HG03159 (cell line): ENCODE measurements at regions not wholly inside any gene's neighbourhood (a gene's known extent, or its start where the extent isn't known, plus 50 kb on each side); places are given as distances from the start of the nearest gene placed in this dataset.
"Not testable (repeated sequence)": the region's sequence is repeated elsewhere in the genome, so short reads cannot be mapped to it uniquely, and the experiment has no call there.

Source experiments
- ATAC-seq: cut with Tn5 transposase; IDR thresholded peaks from one replicate; pipeline ENCODE4 v1.9.1; 2021; ENCODE audit warnings: mild to moderate bottlenecking, moderate library complexity; ENCODE audit not compliant: unreplicated experiment

DNA sequence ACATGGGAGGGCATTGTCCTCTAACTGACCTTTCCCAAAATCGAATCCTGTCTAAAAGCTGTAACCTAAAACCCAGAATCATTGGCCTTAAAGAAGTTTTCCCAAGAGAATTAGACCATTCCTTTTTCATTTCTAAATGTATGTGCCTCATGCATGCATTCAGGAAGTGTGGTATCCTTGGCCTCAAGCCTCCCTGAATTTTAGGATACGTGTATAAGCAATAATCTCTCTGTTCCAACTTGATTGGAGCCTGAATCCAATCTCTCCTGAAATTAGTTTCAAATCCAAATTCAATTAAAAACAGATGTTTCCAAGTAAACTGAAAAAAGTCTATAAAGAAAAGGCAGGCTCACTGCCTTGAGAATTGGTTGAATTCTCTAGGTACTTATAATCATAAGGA lies 86.0 kb upstream of the VEPH1 start:
- no peak for ATAC-seq

- ATAC-seq: no peak
Measured at GRCh38 chr3:157588386-157589060, 85.3 kb upstream of the VEPH1 start.

- ATAC-seq: no peak
Measured at GRCh38 chr3:157586293-157586692, 83.1 kb upstream of the VEPH1 start.

- ATAC-seq: no peak
Measured at GRCh38 chr3:157585386-157585785, 82.2 kb upstream of the VEPH1 start.

GRCh38 chr3:157582637-157582973 lies 79.4 kb upstream of the VEPH1 start:
- ATAC-seq: no peak

- ATAC-seq: not testable (repeated sequence)
Measured at GRCh38 chr3:157581956-157582636, 78.9 kb upstream of the VEPH1 start.

DNA sequence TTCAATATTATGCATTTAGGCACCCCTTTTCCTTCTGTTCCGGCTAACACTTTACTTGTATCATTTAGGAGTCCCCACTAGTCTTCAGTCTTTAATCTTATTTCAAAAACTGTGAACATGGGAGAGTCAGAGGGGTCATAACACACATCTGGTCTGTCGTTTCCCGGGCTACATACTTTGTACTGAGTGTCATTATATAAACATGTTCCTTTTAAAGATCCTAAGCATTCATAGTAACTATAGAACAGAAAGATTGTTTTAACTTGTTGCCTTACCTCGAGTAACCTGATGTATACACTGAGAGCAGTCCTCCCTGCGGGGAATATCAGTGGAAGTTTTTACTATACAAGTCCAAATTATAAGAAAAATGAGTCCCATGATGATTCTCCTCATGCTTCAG lies 78.2 kb upstream of the VEPH1 start:
- no peak for ATAC-seq

GRCh38 chr3:157578181-157578580 lies 75.0 kb upstream of the VEPH1 start:
- ATAC-seq: no peak

DNA sequence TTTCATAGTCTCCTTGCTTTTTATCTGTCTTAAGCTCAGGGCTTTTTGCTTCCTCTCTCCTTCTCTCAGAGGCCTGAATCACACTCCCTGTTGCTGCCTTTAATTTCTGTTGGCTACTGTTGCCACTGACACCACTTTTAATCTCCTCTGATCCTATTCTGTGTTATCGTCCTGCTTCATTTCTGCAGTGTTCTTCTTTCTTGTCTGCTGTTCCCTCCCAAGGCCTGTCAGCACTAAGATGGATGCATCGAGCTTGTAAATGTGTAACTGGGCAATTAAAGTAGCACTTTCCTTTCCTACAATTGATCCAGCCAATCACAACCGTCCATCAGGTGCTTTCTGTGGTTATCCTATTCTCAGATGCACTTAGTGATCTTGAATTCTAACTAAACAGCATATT lies 71.3 kb upstream of the VEPH1 start:
- ATAC-seq: no peak

DNA sequence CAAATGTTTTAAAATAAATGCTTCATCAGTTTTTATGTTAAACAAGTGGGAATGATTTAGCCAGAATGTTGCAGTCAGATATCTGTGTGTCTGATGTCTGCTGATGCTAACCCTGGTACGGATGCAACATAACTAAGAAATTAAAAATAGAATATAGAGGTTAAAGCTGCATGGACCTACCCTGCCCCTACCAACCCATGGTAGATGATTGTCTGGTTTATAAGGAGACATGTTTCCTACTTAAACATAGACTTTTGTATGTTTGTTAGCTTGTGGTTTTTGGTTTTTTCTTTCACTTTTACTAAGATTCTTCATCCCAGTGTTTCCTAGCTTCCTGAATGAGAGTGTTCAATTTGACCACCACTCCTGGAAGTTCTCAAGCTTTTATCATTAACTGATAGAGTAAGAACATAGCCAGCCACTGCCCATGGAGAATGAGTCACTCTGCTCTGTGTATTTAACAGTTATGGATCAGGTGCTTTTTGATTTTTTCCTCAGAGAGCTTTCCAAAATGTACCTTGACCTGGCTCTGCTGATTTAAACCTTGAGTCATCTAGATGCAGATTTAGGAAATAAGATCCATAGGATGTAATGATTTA lies 70.7 kb upstream of the VEPH1 start:
- ATAC-seq: no peak

GRCh38 chr3:157573281-157573680 lies 70.1 kb upstream of the VEPH1 start:
- no peak for ATAC-seq

- peak; percentile 45 for ATAC-seq
Measured at GRCh38 chr3:157572559-157573270, 69.5 kb upstream of the VEPH1 start.

DNA sequence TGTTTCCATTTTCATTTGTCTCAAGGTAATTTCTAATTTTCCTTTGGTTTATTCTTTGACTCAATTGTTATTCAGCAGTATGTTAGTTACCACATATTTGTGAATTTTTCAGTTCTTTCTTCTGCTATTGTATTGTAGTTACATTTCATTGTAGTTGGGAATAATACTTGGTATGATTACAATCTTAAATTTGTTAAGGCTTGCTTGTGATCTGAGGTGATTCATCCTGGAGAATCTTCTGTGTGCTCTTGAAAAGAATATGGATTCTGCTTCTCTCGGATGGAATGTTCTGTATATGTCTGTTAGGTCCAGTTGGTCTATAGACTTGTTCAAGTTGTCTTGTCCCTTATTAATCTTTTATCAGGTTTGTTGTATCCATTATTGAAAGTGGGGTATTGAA lies 63.4 kb upstream of the VEPH1 start:
- ATAC-seq: no peak

- no peak for ATAC-seq
Measured at GRCh38 chr3:157559401-157559800, 56.2 kb upstream of the VEPH1 start.
